T-cell (primary cell): ENCODE measurements at regions not wholly inside any gene's neighbourhood (a gene's known extent, or its start where the extent isn't known, plus 50 kb on each side); places are given as distances from the start of the nearest gene placed in this dataset.

Source experiments
- ATAC-seq, 4 experiments: fragments of 200-7000 bp in 3 of 4; fragments of 150-1000 bp in 1 of 4; cut with Tn5 transposase; replicated peaks in 1 of 4; 1 replicate in 3 of 4; 2 replicates in 1 of 4; pipeline ENCODE4 v1.10.0; 2021; ENCODE audit warnings: moderate library complexity in 3 of 4, mild to moderate bottlenecking in 2 of 4, moderate number of reproducible peaks in 1 of 4
- CTCF ChIA-PET, 2 donors: fragments of 300-600 bp; sonication (Branson Sonifier 250); formaldehyde crosslinking; loops; one replicate each; lab custom pipeline; 2022; ENCODE audit warnings: antibody characterized with exemption in 2 of 2; lab: Charles Lee
- POLR2A ChIA-PET, 2 donors: fragments of 300-600 bp; sonication (Branson Sonifier 250); formaldehyde crosslinking; loops; one replicate each; lab custom pipeline; 2022; ENCODE audit warnings: antibody characterized with exemption in 2 of 2; lab: Charles Lee
- DNase-seq, 35 experiments: peaks; one replicate each; pipeline versions ENCODE4 v3.0.0 to v3.0.0-alpha.2; 2013 to 2023
- H3K27ac ChIP-seq: one replicate; pipeline ENCODE4 v1.5.1; 2013; ENCODE audit warnings: low read length
- H3K27me3 ChIP-seq, 2 experiments: replicated peaks in 1 of 2; 1 replicate in 1 of 2; 2 replicates in 1 of 2; pipeline versions ENCODE4 v1.6.1 to v1.7.0; 2013; ENCODE audit warnings: low read length in 1 of 2, mixed read lengths in 1 of 2; ENCODE audit not compliant: control insufficient read depth in 2 of 2, insufficient read depth in 2 of 2; ENCODE audit errors: extremely low read depth in 1 of 2
- H3K36me3 ChIP-seq, 2 donors: 1 replicate in 1 of 2; 2 replicates in 1 of 2; pipeline versions ENCODE4 v1.6.1 to v1.7.0; 2013; ENCODE audit warnings: low read length in 1 of 2; ENCODE audit not compliant: control insufficient read depth in 2 of 2, insufficient read depth in 1 of 2; ENCODE audit errors: extremely low read depth in 1 of 2
- H3K4me1 ChIP-seq, 2 experiments: 1 replicate in 1 of 2; 2 replicates in 1 of 2; pipeline versions ENCODE4 v1.6.1 to v1.7.0; 2013; ENCODE audit warnings: low read length in 2 of 2, mixed read lengths in 1 of 2; ENCODE audit not compliant: insufficient read depth in 2 of 2, control insufficient read depth in 1 of 2; ENCODE audit errors: extremely low read depth in 1 of 2
- H3K4me3 ChIP-seq, 2 donors: 1 replicate in 1 of 2; 2 replicates in 1 of 2; pipeline versions ENCODE4 v1.5.1 to v1.7.0; 2013; ENCODE audit warnings: mild to moderate bottlenecking in 2 of 2, low read length in 1 of 2, moderate library complexity in 1 of 2; ENCODE audit not compliant: control insufficient read depth in 1 of 2; ENCODE audit errors: extremely low read depth in 1 of 2
- H3K9me3 ChIP-seq: 2 replicates; pipeline ENCODE4 v1.7.0; 2013
- H3K27ac Mint-ChIP-seq, 2 donors: one replicate each; pipeline ENCODE4 v1.8.0; 2020 to 2021; ENCODE audit warnings: mild to moderate bottlenecking in 2 of 2, mixed read lengths in 2 of 2
- H3K27me3 Mint-ChIP-seq, 2 donors: one replicate each; pipeline ENCODE4 v1.8.0; 2021 to 2022; ENCODE audit warnings: mixed read lengths in 2 of 2
- H3K36me3 Mint-ChIP-seq: one replicate; pipeline ENCODE4 v1.8.0; 2021; ENCODE audit warnings: mixed read lengths
- H3K4me1 Mint-ChIP-seq, 3 donors: one replicate each; pipeline ENCODE4 v1.8.0; 2020 to 2022; ENCODE audit warnings: mixed read lengths in 3 of 3, mild to moderate bottlenecking in 1 of 3
- H3K4me3 Mint-ChIP-seq, 3 donors: one replicate each; pipeline ENCODE4 v1.8.0; 2020 to 2022; ENCODE audit warnings: mild to moderate bottlenecking in 3 of 3, mixed read lengths in 3 of 3, moderate library complexity in 3 of 3
- H3K9me3 Mint-ChIP-seq, 3 donors: one replicate each; pipeline ENCODE4 v1.8.0; 2020 to 2022; ENCODE audit warnings: mixed read lengths in 3 of 3
- WGBS: methylation state at CpG from one replicate; pipeline ENCODE4 v1.1.5; 2013; ENCODE audit warnings: missing lambda C conversion rate; ENCODE audit not compliant: insufficient coverage; 5-methylcytosine and 5-hydroxymethylcytosine counted together

DNA sequence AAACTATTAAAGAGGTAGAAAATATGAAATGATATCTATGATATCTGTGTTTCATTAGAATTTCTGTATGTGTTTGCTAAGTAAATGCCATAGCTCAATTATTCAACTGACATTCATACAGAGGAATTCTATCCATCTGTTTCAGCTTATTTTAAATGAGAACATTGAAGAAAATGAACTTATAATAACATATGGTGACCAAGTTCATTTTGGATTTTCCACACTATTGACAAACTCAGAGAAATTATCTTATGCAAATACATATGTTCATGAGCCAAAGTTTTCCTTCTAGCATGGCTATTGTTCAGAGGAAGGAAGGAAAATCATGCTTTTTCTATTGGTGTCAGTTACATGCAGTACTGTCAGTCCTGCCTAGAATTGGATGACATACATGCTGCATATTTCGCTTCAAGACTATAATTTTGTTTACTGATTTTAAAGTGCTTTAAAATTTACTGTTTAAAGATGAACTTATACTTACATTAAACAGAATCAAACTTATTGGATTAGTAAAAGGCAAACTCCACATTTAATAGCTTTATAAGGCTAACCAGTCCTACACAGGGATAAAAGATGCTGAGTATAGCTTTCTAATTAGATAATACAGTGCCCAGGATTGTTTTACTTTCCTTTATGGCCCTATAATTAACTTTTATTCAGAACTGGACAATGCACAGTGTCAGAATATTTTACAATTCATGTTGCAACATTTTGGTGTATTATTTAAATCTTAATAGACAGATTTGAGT, 646.2 kb downstream of the TRAM1L1 start:
- WGBS = no CpG with 5 or more reads among the region's 1 CpG
- Histone ChIP-seq H3K36me3 (no peaks in the 10 kb centered on the region), H3K9me3 (no peaks in the 10 kb centered on the region), H3K4me3 (no peak overlapping the region), H3K4me1 (no peaks in the 10 kb centered on the region), H3K27me3 (no peaks in the 10 kb centered on the region), H3K27ac (no peak overlapping the region)
- ChIA-PET CTCF (no interaction called here), POLR2A (no interaction called here)
- ATAC-seq (no peak), DNase-seq (no peak)
- Mint-ChIP-seq H3K27me3 (no peaks in the 10 kb centered on the region), H3K9me3 (no peaks in the 10 kb centered on the region), H3K4me1 (no peaks in the 10 kb centered on the region), H3K4me3 (no peak overlapping the region), H3K36me3 (no peaks in the 10 kb centered on the region), H3K27ac (no peak overlapping the region)

DNA sequence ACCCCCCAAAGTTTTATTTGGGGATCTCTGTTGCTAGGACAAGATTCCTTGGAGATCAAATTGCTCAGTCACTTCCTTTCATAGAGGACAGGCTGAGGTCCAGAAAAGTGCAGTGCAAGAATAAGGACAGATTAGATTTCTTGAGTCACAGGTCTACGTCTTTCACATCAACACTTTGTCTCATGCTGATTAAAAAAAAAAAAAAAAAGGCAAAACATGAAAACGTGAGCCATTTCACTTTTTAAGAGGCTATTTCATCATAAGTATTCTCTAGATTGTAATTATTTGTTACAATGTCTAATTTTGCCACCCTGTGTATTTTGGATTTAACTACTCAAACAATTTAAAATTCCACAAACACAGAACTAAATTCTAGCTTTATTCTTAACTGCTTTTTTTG, 647.0 kb downstream of the TRAM1L1 start:
- H3K9me3 Mint-ChIP-seq = no peaks in the 10 kb centered on the region
- CTCF ChIA-PET = no interaction called here
- WGBS = no CpG with 5 or more reads among the region's 2 CpGs

DNA sequence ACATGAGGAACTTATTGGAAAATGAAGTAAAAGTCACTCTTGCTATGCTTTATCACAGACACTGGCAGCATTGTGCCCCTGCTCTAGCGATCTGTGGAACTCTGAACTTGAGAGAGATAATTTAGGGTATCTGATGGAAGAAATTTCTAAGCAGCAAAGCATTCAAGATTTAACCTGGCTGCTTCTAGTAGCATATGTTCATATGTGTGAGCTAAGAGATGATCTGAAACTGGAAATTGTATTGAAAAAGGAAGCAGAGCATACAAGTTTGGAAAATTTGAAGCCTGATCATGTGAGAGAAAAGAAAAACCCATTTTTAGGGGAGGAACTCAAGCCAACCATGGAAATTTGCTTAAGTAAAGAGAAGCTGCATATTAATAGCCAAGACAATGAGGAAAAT, 657.7 kb downstream of the TRAM1L1 start:
- ATAC-seq (no peak), DNase-seq (no peak)
- H3K27ac ChIP-seq = no peak overlapping the region
- Mint-ChIP-seq H3K4me1 (no peaks in the 10 kb centered on the region), H3K27me3 (no peaks in the 10 kb centered on the region), H3K36me3 (no peaks in the 10 kb centered on the region), H3K27ac (no peak overlapping the region), H3K4me3 (no peak overlapping the region), H3K9me3 (peaks cover 18 to 39% (median 19%) of the 10 kb centered on the region in 3 donors)
- no peaks in the 10 kb centered on the region for H3K9me3 ChIP-seq
- no peak overlapping the region for H3K4me3 ChIP-seq
- no peaks in the 10 kb centered on the region for H3K27me3 ChIP-seq
- H3K4me1 ChIP-seq = no peaks in the 10 kb centered on the region
- 50% methylated on average over 1 of the region's 1 CpG for WGBS
- ChIA-PET CTCF (no interaction called here), POLR2A (no interaction called here)
- H3K36me3 ChIP-seq = no peaks in the 10 kb centered on the region

More for the DNA sequence above, 647.0 kb downstream of the TRAM1L1 start:
- Mint-ChIP-seq H3K4me1 (no peaks in the 10 kb centered on the region), H3K4me3 (no peak overlapping the region), H3K27me3 (no peaks in the 10 kb centered on the region), H3K27ac (no peak overlapping the region), H3K36me3 (no peaks in the 10 kb centered on the region)
- H3K9me3 ChIP-seq = no peaks in the 10 kb centered on the region
- POLR2A ChIA-PET = no interaction called here
- ATAC-seq (no peak), DNase-seq (no peak)
- no peaks in the 10 kb centered on the region for H3K27me3 ChIP-seq
- no peaks in the 10 kb centered on the region for H3K36me3 ChIP-seq
- H3K27ac ChIP-seq = no peak overlapping the region
- H3K4me3 ChIP-seq = no peak overlapping the region
- H3K4me1 ChIP-seq = no peaks in the 10 kb centered on the region

DNA sequence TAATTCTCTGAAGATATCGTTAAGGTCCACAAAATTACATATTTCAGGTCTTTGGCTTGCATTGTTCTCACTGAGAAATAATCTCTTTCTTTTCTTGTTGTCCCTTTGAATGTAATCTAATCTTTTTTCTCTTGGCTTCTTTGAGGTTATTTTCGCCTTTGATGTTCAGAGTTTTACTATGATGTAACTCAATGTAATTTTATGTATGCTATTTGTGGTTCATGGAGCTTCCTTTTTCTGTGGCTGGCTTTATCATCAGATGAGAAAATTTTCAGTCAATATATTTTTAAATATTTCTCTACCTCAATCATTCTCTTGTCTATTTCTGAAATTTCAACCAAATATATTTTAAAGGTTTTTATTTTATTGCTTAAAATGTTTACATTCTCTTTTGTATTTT, 672.2 kb downstream of the TRAM1L1 start:
- DNase-seq (no peak), ATAC-seq (no peak)
- H3K36me3 Mint-ChIP-seq = no peaks in the 10 kb centered on the region
- Histone ChIP-seq H3K4me3 (no peak overlapping the region), H3K9me3 (no peaks in the 10 kb centered on the region), H3K27ac (no peak overlapping the region), H3K27me3 (no peaks in the 10 kb centered on the region), H3K36me3 (no peaks in the 10 kb centered on the region), H3K4me1 (no peaks in the 10 kb centered on the region)
- CTCF ChIA-PET = no interaction called here
- no peak overlapping the region for H3K4me3 Mint-ChIP-seq
- POLR2A ChIA-PET = interaction anchor here in 1 of 2 donors (0.6 kb wide), 1 partner anchor 64 kb away, joined by 6 read pairs; no protein-coding TSS in a partner anchor
- no peaks in the 10 kb centered on the region for H3K27me3 Mint-ChIP-seq
- no peaks in the 10 kb centered on the region for H3K4me1 Mint-ChIP-seq
- no CpG with 5 or more reads among the region's 2 CpGs for WGBS
- peaks cover 2 to 10% (median 9%) of the 10 kb centered on the region in 3 donors for H3K9me3 Mint-ChIP-seq
- H3K27ac Mint-ChIP-seq = no peak overlapping the region

DNA sequence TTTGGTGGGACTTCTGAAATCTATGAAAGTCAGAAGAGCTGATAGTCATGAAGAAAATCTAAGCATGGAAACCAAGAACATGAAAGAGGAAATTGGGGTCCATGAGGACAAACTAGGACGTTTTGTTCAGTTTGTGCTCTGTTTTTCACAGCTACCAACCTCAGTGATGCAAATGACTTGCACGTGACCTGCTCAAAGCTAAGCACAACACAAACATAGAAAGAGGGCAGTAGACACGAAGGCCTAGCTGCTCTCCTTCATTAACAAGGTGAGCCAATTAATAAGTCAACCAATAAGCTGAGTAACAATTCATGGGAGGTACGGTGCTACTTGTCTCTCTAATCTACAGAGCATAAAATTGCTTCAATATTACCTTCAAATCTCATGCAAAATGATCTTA, 684.1 kb downstream of the TRAM1L1 start:
- no peaks in the 10 kb centered on the region for H3K4me1 ChIP-seq
- 75% methylated on average over 4 of the region's 4 CpGs for WGBS
- no peak overlapping the region for H3K27ac Mint-ChIP-seq
- H3K4me3 ChIP-seq = no peak overlapping the region
- no peaks in the 10 kb centered on the region for H3K9me3 ChIP-seq
- no peaks in the 10 kb centered on the region for H3K36me3 ChIP-seq
- H3K27ac ChIP-seq = no peak overlapping the region
- CTCF ChIA-PET = no interaction called here
- POLR2A ChIA-PET = no interaction called here
- no peaks in the 10 kb centered on the region for H3K4me1 Mint-ChIP-seq
- no peaks in the 10 kb centered on the region for H3K27me3 Mint-ChIP-seq
- no peak for ATAC-seq
- H3K9me3 Mint-ChIP-seq = peaks cover 0 to 10% (median 0%) of the 10 kb centered on the region in 3 donors
- no peaks in the 10 kb centered on the region for H3K36me3 Mint-ChIP-seq
- no peaks in the 10 kb centered on the region for H3K27me3 ChIP-seq
- no peak for DNase-seq
- no peak overlapping the region for H3K4me3 Mint-ChIP-seq

DNA sequence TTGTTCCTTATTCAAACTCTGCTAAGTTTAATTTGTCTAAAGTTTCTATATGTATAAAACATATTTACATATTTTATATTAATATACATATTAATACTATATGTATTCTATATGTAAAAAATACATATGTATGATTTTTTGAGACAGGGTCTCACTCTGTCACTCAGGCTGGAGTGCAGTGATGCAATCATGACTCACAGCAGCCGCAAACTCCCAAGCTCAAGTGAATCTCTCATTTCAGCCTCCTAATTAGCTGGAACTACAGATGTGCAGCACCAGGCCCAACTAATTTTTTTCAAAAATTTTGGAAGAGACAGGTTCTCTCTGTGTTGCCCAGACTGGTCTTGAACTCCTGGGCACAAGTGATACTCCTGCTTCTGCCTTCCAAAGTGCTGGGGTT, 684.9 kb downstream of the TRAM1L1 start:
- Mint-ChIP-seq H3K27ac (no peak overlapping the region), H3K4me3 (no peak overlapping the region), H3K4me1 (no peaks in the 10 kb centered on the region), H3K36me3 (no peaks in the 10 kb centered on the region), H3K27me3 (no peaks in the 10 kb centered on the region), H3K9me3 (peaks cover 0 to 10% (median 0%) of the 10 kb centered on the region in 3 donors)
- ATAC-seq (no peak), DNase-seq (no peak)
- POLR2A ChIA-PET = no interaction called here
- no peaks in the 10 kb centered on the region for H3K27me3 ChIP-seq
- WGBS = 90% methylated on average over 1 of the region's 1 CpG
- H3K4me1 ChIP-seq = no peaks in the 10 kb centered on the region
- H3K9me3 ChIP-seq = no peaks in the 10 kb centered on the region
- H3K27ac ChIP-seq = no peak overlapping the region
- H3K4me3 ChIP-seq = no peak overlapping the region
- CTCF ChIA-PET = interaction anchor here in 1 of 2 donors (0.6 kb wide), 1 partner anchor 835 kb away, joined by 3 read pairs; no protein-coding TSS in a partner anchor
- no peaks in the 10 kb centered on the region for H3K36me3 ChIP-seq
